ENCODE measurements at regions not wholly inside any gene's neighbourhood (a gene's known extent, or its start where the extent isn't known, plus 50 kb on each side); places are given as distances from the start of the nearest gene placed in this dataset.

- no peak overlapping the region for H3K4me3 ChIP-seq (ENCODE audit: low read depth, low read length)
- TF ChIP-seq CTCF (IDR thresholded peaks at IDR 0.05; ENCODE audit: insufficient read depth, low read length), result no peak
- DNase-seq (ENCODE audit: low read depth), result no peak
Observed at GRCh38 chr5:38029397-38030065, 189.7 kb upstream of the GDNF start.

GRCh38 chr5:38023799-38024198 lies 184.0 kb upstream of the GDNF start:
- no peak for DNase-seq (ENCODE audit: low read depth)
- peak; percentile 24 for TF ChIP-seq CTCF (IDR thresholded peaks at IDR 0.05; ENCODE audit: insufficient read depth, low read length)
- no peak overlapping the region for H3K4me3 ChIP-seq (ENCODE audit: low read depth, low read length)

GRCh38 chr5:38023371-38023770 lies 183.5 kb upstream of the GDNF start:
- TF ChIP-seq CTCF (IDR thresholded peaks at IDR 0.05; ENCODE audit: insufficient read depth, low read length), result no peak
- no peak for DNase-seq (ENCODE audit: low read depth)
- no peak overlapping the region for H3K4me3 ChIP-seq (ENCODE audit: low read depth, low read length)

DNA sequence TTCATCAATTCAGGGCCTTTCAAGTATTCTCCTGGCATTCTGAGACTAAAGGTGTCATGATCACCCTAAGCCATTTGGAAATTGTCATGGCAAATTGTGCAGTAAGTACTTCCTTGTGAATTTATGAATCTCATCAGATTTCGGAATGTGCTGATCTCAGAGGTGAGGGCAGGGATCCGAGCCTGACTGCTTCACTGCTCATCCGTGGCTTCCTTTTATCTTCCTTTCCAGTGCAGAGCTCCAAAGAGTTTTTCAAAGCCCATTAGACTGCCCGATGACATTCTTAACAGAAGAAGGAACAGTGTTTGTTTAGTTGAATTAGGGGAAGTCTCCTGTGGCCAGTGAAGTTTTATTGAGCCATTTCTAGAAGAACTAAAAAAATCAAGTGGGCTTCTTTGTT lies 182.8 kb upstream of the GDNF start:
- no peak for TF ChIP-seq CTCF (IDR thresholded peaks at IDR 0.05; ENCODE audit: insufficient read depth, low read length)

DNA sequence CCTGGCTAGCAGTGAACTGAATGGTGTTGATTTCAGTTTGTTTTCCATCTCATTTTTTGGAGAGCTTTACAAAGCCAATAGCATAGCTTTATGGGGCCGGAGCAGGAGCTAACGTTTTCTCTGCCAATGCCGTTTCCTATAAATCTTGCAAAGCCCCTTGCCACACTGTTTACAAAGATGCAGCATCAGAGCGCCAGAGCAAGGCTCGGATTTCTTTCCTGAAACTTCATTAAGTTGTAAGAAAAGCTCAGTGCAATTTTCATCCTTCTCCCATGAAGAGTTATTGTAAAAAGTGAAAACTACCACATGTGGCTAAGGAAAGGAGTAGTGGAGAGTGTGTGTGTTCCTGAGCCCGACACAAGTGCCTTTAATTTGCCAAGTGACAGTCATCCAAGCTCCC lies 178.2 kb upstream of the GDNF start:
- TF ChIP-seq CTCF (IDR thresholded peaks at IDR 0.05; ENCODE audit: insufficient read depth, low read length), result no peak

More for the DNA sequence above, 182.8 kb upstream of the GDNF start:
- no peak for DNase-seq (ENCODE audit: low read depth)
- no peak overlapping the region for H3K4me3 ChIP-seq (ENCODE audit: low read depth, low read length)

GRCh38 chr5:38013107-38013506 lies 173.3 kb upstream of the GDNF start:
- no peak for DNase-seq (ENCODE audit: low read depth)
- TF ChIP-seq CTCF (IDR thresholded peaks at IDR 0.05; ENCODE audit: insufficient read depth, low read length), result no peak
- H3K4me3 ChIP-seq (ENCODE audit: low read depth, low read length), result no peak overlapping the region

More for the DNA sequence above, 178.2 kb upstream of the GDNF start:
- DNase-seq (ENCODE audit: low read depth), result no peak
- H3K4me3 ChIP-seq (ENCODE audit: low read depth, low read length), result no peak overlapping the region

GRCh38 chr5:38011668-38012188 lies 171.9 kb upstream of the GDNF start:
- no peak for TF ChIP-seq CTCF (IDR thresholded peaks at IDR 0.05; ENCODE audit: insufficient read depth, low read length)
- H3K4me3 ChIP-seq (ENCODE audit: low read depth, low read length), result no peak overlapping the region
- no peak for DNase-seq (ENCODE audit: low read depth)

All from fibroblast of the aortic adventitia (primary cell).